Osteocyte (in vitro differentiated cells): ENCODE measurements at regions not wholly inside any gene's neighbourhood (a gene's known extent, or its start where the extent isn't known, plus 50 kb on each side); places are given as distances from the start of the nearest gene placed in this dataset.

Experiments
- DNase-seq: peaks from one replicate; pipeline ENCODE4 v3.0.0; 2021; ENCODE audit warnings: mixed read lengths; ENCODE audit not compliant: unreplicated experiment; ENCODE audit errors: extremely low spot score
- H3K27ac Mint-ChIP-seq: one replicate; pipeline ENCODE4 v1.8.0; 2021; ENCODE audit warnings: mild to moderate bottlenecking, mixed read lengths; ENCODE audit not compliant: unreplicated experiment
- H3K27me3 Mint-ChIP-seq: one replicate; pipeline ENCODE4 v1.8.0; 2021; ENCODE audit warnings: mixed read lengths; ENCODE audit not compliant: unreplicated experiment
- H3K36me3 Mint-ChIP-seq: one replicate; pipeline ENCODE4 v1.8.0; 2021; ENCODE audit warnings: mixed read lengths; ENCODE audit not compliant: unreplicated experiment
- H3K4me1 Mint-ChIP-seq: one replicate; pipeline ENCODE4 v1.8.0; 2021; ENCODE audit warnings: mixed read lengths; ENCODE audit not compliant: unreplicated experiment
- H3K4me3 Mint-ChIP-seq: one replicate; pipeline ENCODE4 v1.8.0; 2021; ENCODE audit warnings: mild to moderate bottlenecking, moderate library complexity, mixed read lengths; ENCODE audit not compliant: unreplicated experiment
- H3K9me3 Mint-ChIP-seq: one replicate; pipeline ENCODE4 v1.8.0; 2021; ENCODE audit warnings: mixed read lengths; ENCODE audit not compliant: unreplicated experiment
- TF ChIP-seq, protein P1 (sequence below): fragments of 200-600 bp; sonication (generic); IDR thresholded peaks from 2 replicates; pipeline ENCODE4 v1.5.0; 2021; ENCODE audit warnings: antibody characterized with exemption, mild to moderate bottlenecking, moderate library complexity

DNA sequence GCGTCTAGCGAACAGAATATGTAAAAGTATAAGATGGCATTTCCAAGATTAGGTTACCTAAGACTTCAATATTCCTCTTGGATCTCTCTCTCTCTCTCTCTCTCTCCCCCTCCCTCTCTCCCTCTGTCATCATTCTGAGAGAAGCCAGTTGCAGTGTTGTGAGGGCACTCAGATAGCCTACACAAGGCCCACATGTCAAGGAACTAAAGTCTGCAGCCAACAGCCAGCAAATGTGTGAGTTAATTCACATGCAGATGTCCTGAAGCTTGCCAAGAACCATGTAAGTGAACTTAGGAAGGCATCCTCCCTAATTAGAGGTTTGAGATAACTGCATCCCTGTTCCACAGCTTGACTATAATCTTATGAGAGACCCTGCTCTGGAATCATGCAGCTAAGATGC is 822.9 kb upstream of the PRR20A start:
- no peaks in the 10 kb centered on the region for H3K9me3 Mint-ChIP-seq
- H3K27ac Mint-ChIP-seq, result no peak overlapping the region
- DNase-seq, result no peak
- H3K4me1 Mint-ChIP-seq, result no peaks in the 10 kb centered on the region
- TF ChIP-seq, protein P1, sequence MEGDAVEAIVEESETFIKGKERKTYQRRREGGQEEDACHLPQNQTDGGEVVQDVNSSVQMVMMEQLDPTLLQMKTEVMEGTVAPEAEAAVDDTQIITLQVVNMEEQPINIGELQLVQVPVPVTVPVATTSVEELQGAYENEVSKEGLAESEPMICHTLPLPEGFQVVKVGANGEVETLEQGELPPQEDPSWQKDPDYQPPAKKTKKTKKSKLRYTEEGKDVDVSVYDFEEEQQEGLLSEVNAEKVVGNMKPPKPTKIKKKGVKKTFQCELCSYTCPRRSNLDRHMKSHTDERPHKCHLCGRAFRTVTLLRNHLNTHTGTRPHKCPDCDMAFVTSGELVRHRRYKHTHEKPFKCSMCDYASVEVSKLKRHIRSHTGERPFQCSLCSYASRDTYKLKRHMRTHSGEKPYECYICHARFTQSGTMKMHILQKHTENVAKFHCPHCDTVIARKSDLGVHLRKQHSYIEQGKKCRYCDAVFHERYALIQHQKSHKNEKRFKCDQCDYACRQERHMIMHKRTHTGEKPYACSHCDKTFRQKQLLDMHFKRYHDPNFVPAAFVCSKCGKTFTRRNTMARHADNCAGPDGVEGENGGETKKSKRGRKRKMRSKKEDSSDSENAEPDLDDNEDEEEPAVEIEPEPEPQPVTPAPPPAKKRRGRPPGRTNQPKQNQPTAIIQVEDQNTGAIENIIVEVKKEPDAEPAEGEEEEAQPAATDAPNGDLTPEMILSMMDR, result no peak
- H3K27me3 Mint-ChIP-seq, result peaks cover 2% of the 10 kb centered on the region
- no peaks in the 10 kb centered on the region for H3K36me3 Mint-ChIP-seq
- no peak overlapping the region for H3K4me3 Mint-ChIP-seq

DNA sequence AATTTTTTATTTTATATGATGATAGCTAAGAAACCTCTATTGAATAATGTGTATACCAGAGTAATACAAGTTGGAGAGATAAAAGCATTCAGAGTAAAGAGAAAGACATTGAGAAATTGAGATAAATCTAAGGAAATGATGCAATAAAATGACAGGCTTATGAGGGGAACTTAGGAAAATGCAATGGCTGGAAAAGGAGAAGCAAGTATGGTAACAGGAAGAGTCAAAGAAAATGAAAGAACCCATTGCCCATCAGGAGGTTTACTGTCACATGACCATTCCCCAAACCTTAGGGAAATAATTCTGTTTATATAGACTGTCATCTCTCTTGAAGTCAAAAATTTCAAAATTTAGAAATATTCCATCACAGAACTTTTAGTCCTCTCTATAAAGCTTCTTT is 808.0 kb upstream of the PRR20A start:
- TF ChIP-seq, protein P1, result no peak
- H3K4me1 Mint-ChIP-seq, result no peaks in the 10 kb centered on the region
- no peak for DNase-seq

DNA sequence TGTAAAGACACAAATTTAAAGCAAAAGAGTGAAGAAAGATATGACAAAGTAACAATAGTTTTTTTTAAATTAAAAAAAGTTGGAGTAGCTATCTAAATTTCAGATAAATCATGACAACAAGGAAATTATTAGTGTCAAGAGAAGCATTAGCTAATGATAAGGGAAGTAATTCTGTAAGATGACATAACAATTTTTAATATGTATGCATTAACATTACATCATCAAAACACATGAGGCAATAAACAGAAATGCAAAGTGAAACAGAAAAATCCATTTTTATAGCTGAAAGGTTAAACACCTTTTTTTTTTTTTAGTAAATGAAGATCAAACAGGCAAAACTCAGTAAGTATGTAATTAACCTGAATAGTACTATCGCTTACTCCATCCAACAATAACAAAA is 804.9 kb upstream of the PRR20A start:
- no peak overlapping the region for H3K27ac Mint-ChIP-seq
- no peak overlapping the region for H3K4me3 Mint-ChIP-seq
- H3K9me3 Mint-ChIP-seq, result peaks cover 23% of the 10 kb centered on the region
- TF ChIP-seq, protein P1, result no peak
- no peaks in the 10 kb centered on the region for H3K36me3 Mint-ChIP-seq
- no peaks in the 10 kb centered on the region for H3K27me3 Mint-ChIP-seq
- H3K4me1 Mint-ChIP-seq, result no peaks in the 10 kb centered on the region
- no peak for DNase-seq

More for the DNA sequence above, 808.0 kb upstream of the PRR20A start:
- H3K27me3 Mint-ChIP-seq, result no peaks in the 10 kb centered on the region
- no peaks in the 10 kb centered on the region for H3K36me3 Mint-ChIP-seq
- H3K9me3 Mint-ChIP-seq, result peaks cover 9% of the 10 kb centered on the region
- H3K27ac Mint-ChIP-seq, result no peak overlapping the region
- H3K4me3 Mint-ChIP-seq, result no peak overlapping the region

DNA sequence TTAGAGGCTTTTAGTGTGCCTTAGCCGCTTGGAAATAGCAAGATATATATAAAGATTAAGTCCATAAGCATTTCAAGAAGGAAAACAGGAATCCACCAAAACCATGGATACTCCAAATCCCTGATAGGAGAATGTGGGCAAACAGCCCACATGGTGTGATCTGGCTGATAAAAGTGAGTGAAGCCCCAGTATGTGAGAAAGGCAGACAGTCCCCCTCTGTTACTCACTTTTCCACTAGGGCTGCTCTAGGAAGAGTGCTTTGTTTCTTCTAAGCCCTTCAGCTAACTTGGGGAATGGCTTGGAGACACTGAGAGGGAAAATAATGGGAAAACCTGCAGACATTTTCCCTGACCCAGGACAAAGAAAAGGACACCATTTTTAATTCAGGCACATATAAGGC is 802.3 kb upstream of the PRR20A start:
- Mint-ChIP-seq H3K36me3 (no peaks in the 10 kb centered on the region), H3K9me3 (peaks cover 29% of the 10 kb centered on the region), H3K4me1 (no peaks in the 10 kb centered on the region), H3K27ac (no peak overlapping the region), H3K27me3 (no peaks in the 10 kb centered on the region), H3K4me3 (no peak overlapping the region)
- TF ChIP-seq, protein P1, result no peak
- no peak for DNase-seq

DNA sequence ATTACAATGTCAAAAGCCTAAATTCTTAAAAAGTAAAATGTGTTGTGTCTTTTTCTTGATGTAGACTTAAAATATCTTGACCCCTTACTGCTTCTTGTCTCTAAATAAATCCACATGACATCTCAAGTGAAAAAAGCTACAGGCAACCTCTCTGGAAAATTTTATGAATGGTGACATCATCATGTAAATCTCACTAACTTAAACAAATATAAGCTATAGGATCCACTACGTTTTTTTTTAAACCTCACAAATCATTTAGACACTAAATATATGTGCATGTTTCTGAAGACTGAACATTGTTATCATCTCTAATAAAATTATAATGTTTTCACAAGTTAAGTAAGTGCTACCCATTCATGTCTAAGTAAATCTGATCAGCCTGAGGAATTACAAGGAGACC is 793.7 kb upstream of the PRR20A start:
- peaks cover 19% of the 10 kb centered on the region for H3K9me3 Mint-ChIP-seq

More for the DNA sequence above, 793.7 kb upstream of the PRR20A start:
- TF ChIP-seq, protein P1, result no peak
- H3K36me3 Mint-ChIP-seq, result no peaks in the 10 kb centered on the region
- no peak for DNase-seq
- no peak overlapping the region for H3K27ac Mint-ChIP-seq
- H3K4me1 Mint-ChIP-seq, result no peaks in the 10 kb centered on the region
- no peak overlapping the region for H3K4me3 Mint-ChIP-seq
- no peaks in the 10 kb centered on the region for H3K27me3 Mint-ChIP-seq
